Epidermal melanocyte (primary cell): ENCODE measurements at regions not wholly inside any gene's neighbourhood (a gene's known extent, or its start where the extent isn't known, plus 50 kb on each side); places are given as distances from the start of the nearest gene placed in this dataset.
"Not testable (repeated sequence)": the region's sequence is repeated elsewhere in the genome, so short reads cannot be mapped to it uniquely, and the experiment has no call there.

Experiments used
- DNase-seq: peaks from one replicate; pipeline ENCODE4 v3.0.0; 2011; ENCODE audit warnings: low spot score; ENCODE audit not compliant: insufficient read length

DNA sequence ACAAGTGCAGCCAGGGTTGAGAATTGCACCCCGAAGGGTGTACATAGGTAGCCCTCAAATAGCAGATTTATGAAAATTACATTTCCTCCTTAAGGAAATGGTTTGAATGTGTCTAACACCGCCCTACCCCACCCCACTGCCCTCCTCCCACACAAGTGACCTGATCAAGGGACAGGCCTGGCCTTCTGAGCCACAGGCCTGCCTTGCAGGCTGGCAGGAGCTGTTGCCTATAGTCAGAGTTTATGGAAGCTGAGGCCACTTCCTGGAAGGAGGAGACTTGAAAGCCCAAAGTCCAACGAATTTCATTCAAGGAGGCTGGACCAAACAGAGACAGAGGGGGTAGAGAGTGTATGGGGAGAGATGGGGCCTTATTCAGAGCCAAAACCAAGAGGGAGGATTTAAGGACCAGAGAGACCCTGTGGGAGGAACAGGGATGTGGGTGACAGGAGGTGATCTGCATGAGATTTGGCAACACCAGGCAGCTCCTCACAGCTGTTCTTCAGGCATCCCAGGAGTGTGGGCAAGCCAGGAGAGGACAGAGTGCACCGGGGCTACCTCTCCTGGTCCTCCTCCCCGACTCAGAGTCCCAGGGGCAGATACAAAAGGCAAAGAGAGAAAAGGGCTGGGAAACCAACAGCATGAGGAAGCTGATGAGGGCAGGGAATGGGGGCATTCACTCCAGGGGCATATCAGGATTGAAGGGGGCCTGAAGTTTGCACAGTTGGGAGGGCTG, 100.4 kb upstream of the HES1 start:
- DNase-seq = no peak

DNA sequence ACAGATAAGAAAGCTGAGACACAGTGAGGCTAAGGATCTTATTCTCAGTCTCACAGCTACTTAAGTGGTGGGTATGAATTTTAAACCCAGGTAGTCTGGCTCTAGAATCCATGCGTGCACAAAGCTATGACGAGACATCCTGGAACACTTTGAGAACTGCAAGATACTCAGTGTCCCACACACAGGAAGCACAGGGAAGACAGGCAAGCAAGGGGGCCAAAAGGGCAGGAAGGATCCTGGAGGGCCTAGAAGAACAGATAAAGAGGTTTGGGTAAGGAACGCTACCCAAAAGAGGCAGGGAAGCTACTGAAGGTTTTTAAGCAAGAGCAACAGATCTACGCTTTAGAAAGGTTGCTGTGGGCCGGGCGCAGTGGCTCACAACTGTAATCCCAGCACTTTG, 99.1 kb upstream of the HES1 start:
- DNase-seq = no peak

DNA sequence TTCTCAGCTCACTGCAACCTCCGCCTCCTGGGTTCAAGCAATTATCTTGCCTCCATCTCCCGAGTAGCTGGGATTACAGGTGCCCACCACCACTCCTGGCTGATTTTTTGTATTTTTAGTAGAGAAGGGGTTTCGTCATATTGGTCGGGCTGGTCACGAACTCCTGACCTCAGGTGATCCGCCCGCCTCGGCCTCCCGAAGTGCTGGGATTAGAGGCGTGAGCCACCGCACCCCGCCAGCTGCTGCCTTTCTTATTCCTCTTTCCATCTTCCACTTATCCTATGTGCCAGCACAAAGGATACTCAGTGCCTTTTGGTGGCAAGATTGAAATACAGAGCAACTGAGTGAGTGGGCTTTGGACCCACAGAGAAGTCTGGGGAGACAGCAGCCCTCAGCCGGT, 97.6 kb upstream of the HES1 start:
- DNase-seq = not testable (repeated sequence)

DNA sequence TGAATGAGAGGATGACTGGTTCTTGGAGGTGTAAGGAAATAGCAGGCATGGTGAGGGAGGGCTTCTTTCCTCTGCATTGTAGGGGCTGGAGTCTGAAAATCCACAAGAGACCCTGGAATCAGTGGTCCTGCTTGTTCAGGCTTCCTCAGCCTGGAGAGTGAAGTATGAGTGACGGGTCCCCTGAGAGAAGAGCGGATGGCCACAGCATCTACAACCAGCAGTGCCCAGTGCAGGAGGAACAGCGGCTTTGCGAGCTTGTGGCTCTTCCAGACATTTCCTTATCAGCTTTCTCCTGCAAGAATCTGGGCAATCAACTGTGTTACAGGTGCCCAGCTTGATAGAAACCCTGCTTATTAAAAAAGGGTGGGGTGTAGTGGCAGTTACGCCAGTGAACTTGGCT, 97.0 kb upstream of the HES1 start:
- DNase-seq = no peak

DNA sequence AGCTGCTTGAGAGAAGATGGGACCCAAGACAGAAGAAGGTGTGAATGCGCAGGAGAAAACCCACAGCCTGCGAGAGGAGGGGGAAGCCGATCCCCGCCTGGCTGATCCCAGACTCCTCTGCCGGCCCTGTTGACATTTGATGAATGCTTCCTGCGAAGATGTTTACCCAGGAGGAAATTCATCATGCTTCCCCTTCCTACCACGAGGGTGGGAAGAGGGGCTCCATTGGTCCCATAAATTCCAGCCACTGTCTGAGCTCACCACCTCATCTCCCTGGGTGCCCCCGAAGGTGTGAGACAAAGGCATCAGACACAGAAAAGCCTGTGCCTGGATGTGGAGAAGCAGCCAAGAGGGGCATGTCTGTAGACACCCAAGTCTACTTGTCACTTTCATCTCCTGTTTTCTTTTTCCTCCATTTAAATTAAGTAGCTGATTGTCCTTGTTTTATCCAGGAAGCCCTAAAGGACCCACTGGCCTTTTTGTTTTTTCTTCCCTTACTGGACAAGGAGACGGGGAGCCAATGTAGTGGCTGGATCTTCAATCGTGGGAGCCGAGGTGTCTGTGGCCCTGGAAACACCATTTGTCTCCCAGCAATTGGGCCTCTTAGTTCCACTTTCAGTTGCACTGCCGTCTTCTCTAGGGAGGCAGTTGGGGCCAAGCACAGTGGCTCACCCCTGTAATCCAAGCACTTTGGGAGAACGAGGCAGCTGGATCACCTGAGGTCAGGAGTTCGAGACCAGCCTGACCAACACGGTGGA, 95.3 kb upstream of the HES1 start:
- DNase-seq = no peak

DNA sequence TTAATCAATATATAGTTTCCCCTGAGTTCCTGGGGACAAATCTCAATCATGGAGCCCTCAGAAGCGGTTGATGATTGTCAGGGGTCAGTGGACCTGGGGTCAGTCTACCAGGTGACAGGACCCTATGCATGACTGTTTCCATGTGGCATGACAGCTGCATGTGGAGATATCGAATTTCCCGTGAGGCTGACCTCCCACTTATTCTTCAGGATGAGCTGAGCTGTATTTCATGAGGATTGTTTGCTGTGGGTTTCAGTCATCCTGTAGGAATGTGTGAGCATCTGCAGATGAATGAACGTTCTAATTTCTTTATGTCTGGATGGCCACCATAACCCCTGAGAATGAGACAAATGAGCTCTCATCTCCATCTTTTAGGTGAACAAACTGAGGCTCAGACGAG, 93.0 kb upstream of the HES1 start:
- no peak for DNase-seq

DNA sequence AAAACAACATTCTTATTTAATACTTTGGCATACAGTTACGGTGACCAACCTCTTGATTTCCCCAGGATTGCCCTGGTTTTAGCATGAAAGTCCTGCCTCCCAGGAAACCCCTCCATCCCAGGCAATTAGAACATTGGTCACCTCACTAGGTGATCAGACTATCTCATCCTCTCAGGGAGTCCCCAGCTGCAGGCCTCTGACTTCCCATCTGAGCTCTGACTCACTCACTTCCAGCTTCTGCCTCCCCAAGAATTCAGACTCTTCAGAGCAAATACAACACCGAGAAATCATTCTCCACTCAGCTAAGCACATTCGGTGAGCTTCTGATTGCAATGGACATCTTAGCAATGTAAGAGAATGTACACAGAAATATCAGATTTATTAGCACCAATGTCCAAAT, 92.4 kb upstream of the HES1 start:
- DNase-seq = no peak

DNA sequence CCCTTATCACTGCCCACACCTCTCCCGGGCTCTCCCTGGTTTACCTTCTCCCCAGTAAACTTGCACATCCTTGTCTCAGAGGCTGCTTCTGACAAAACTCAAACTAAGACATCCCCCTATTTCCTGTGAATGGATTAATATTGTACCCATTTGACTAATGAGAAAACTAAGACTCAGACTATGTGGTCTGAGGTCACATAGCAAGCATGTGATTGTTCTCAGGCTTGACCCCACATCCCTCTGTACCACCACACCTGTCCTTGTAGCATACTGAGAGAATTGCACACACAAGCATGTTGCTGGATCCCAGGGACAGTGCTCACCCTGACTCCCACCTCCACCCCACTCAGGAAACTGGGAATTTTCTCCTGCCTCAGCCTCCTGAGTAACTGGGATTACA, 90.7 kb upstream of the HES1 start:
- no peak for DNase-seq

DNA sequence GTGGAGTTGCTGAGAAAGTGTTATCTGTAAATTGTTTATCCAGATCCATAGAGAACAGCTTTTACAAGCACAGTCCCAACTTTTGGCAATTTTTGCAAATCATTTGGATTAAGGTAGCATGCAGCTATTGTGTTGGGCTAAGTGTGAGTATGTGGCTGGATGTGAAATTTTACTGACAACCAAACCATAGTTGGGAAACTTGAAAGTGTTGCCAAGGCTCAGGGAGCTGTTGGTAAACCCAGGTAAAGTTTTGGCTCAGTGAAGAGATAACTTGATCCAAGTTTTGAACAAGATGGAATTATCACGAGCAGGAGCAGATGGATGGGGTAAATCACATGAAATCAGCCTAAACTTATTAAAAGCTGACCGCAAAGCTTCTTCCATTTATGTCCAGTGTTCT, 90.0 kb upstream of the HES1 start:
- DNase-seq = no peak

DNA sequence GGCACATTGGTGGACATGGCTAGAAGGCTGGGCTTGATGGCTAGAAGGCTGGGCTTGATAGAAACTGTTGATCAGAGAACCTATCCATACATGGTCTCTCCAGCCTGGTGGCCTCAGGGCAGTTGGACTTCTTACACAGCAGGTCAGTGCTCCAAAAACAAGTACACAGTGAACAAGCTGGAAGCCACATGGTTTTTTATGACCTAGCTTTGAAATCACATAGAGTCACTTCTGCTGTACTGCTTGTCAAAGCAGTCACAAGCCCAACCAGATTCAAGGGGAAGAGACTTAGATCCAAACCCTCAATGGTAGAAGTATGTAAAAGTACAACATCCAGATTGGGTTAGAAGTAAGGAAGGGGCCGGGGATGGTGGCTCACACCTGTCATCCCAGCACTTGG, 89.4 kb upstream of the HES1 start:
- no peak for DNase-seq

DNA sequence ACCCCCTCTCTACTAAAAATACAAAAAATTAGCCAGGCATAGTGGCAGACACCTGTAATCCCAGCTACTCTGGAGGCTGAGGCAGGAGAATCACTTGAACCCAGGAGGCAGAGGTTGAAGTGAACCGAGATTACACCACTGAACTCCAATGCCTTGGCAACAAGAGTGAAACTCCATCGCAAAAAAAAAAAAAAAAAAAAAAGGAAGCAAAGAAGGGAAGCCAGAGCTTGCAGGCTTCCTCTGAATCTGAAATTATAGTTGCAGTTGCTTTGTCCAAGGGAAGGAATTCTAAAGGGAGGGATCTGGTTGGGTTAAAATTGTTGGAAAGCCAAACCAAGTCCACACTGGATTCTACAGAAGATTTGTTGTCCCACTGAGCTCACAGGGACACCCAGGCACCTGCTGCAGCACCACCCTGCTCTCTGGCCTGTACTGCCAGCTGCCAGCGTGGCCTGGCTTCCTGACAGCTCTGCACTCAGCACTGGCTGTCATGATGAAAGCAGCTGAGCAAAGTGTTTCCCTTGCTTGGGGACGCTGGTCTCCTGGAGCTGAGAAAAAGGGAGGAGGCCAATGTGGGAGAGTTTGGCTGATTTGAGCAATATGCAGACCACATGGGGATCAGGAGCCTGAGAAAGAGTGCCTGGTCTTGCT, 88.8 kb upstream of the HES1 start:
- peak; percentile 34 for DNase-seq

DNA sequence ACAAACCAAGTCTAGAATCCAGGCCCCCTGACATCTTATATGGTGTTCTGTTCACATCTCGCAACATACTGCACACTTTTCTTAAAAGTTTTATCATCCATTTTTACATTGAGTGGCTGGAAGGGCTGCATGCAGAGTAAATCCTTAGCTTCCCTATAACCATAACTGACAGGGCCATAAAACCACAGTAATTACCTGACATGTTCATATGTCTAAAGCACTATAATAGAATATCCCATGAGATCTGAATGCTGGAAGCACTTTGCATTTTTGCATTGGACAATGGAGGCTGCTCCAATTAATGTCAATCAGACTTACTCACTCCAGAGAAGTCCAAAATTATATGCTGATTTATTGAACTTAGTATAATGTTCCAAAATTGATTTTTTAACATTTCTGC, 86.6 kb upstream of the HES1 start:
- DNase-seq = no peak

DNA sequence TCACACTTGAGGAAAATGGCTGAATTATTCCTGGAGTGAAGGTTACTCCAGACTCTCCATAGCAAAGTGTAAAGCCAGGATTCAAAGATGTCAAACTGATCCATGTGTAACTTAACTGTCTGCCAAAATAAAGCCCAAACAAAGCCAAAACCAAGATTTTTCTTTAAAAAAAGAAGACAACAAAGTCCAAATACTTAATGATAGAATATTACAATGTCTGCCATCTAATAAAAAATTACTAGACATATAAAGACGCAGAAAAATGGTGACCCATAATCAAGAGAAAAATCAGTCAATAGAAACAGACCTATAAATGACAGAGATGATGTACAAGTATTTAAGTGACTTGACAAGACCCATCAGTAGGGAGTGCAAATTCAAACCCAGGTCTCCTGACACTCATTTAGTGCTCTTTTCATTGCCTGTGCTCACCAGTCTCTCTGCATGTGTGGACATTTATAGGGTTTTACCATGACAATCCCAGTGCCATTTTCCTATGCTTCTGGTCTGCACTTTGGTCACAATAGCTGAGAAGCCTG, 85.1 kb upstream of the HES1 start:
- DNase-seq = no peak

DNA sequence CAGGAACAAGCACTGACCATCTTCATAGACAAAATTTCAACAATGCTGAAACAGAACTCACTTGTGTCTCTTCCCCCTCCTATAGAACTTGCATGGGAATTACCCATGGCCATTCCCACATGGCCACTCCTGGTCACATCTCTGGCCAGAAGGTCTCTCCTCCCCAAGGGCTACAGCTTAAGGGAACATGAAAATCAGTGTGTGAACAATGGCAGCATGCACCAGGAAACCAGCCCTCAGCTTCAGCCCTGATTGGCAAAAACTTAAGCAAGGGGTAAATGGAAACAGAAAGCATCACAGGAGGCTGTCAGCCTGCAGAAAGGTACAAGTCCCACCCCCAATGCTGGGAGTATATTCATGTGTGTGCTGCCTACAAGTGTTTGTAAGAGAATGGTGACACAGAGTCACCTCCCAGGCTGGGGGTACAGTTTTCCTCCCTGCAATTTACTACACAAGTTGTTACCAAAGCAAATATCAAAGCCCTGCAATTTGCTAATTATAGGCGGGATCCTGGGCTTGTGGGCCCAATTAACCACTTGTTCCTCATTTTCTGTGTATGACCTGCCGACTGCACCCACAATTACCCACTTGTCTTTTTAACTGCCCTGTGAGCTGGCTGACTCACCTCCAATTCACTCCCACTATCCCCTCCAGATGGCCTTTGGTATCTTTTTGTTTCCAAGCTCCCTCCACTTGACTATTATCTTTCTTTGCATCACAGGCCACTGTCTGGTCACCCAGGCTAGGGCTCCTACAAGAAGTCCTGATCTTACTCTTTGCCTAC, 84.4 kb upstream of the HES1 start:
- DNase-seq = no peak

DNA sequence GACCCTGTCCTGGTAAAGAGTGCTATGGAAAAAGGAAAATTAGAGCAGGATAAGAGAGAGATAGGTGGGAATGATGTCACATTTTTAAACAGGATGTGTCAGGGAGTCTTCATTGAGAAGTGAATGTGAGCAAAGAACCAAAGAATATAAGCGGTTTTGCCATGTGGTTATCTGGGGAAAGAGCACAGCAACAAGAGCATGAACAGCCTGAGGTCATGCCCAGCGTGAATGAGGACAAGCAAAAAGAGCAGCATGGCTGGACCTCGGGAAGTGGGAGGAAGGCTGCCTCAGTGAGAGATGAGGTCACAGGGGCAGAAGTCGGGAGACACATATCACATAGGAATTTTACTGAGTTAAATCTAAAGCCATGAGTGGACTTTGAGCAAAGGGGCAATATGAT, 82.8 kb upstream of the HES1 start:
- no peak for DNase-seq

DNA sequence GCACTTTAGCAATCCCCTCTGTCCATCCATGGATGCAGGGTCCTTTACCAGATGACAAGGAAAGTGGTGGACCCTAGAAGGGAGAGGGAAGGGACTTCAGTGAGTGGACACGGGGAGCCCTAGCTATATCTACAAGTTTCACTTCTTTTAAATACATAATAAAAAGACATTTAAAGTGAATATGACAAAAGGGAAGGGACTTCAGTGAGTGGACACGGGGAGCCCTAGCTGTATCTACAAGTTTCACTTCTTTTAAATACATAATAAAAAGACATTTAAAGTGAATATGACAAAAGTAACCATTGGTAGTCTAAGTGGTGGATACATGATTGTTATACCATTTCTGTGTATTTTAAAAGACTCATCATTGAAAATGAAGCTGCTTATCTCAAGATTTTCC, 81.9 kb upstream of the HES1 start:
- no peak for DNase-seq

DNA sequence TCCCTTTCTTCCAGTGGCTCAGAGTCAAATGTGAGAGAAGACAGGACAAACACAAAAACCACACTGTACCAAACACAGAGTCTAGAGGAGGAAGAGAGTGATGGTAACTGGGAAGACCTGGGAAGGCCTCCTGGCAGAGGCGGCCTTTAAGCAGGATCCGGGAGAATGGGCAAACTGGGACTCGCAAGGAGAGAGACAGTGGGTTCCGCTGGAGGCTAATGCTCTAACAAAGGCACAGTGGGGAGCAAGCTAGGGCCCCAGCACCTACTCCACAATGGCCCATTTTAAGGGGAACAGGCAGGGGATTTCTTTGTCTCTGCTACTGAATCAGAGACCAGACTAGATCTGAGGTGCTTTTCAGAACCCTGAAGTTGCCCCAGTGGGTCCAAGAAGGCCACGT, 81.4 kb upstream of the HES1 start:
- no peak for DNase-seq

DNA sequence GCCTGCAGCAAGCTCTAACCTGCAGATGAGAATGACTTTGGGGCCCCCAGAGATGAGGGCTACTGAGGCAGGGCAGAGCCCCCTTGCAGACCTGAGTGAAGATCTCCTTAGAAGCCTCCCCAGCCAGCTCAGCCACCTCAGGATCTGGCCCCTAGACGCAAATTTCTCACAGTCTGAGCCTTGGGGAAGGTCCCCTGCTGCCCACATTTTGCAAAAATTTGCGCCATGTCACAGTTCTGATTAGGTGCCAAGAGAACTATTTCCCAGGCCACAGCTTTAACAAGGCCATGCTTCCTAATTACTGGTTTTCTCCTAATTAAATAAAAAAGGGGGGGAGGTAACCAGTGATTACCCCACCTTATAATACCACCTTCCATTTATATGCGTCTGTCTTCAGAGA, 81.0 kb upstream of the HES1 start:
- no peak for DNase-seq

DNA sequence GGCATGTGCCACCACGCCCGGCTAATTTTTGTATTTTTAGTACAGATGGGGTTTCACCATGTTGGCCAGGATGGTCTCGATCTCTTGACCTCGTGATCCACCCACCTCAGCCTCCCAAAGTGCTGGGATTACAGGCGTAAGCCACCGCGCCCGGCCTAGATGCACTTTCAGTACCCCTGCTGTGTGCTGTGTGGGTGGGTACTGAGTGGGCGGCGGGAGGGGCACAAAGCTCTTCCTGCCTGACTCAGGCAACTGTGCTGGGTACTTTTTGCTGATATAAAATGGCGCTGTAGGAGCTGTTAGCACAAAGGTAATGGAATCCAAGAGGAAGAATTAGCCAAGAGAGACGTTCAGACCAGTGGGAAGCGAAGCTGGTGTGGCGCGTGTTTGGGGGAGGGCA, 79.6 kb upstream of the HES1 start:
- DNase-seq = not testable (repeated sequence)

DNA sequence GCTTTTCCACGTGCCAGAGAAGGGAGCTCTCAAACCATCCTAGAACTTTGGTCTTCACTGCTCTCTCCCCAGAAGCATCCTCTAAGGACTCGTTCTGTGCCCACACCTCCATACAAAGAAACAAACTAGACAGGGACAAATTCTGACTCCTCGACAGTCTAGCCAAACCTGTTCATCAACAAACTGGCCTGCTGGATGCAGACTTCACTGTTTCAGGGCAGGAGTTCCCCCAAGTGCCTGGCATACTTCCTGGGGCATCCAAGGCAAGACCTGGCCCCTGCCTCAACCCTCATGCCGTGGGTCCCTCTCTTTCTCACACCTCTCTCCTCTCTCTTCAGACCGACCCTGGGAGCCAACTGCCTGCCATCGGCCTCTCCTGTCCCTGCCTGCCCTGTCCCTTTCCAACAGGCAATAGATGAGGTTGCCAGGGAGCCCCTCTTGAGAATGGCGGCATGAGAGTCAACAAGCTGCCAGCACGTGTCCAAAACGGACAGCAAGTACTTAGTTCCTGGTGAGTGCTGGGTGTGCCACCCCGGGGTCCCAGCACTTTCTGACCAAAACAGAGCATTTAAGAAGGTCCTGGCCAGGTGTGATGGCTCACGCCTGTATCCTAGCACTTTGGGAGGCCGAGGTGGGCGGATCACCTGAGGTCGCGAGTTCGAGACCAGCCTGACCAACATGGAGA, 79.1 kb upstream of the HES1 start:
- DNase-seq = no peak

DNA sequence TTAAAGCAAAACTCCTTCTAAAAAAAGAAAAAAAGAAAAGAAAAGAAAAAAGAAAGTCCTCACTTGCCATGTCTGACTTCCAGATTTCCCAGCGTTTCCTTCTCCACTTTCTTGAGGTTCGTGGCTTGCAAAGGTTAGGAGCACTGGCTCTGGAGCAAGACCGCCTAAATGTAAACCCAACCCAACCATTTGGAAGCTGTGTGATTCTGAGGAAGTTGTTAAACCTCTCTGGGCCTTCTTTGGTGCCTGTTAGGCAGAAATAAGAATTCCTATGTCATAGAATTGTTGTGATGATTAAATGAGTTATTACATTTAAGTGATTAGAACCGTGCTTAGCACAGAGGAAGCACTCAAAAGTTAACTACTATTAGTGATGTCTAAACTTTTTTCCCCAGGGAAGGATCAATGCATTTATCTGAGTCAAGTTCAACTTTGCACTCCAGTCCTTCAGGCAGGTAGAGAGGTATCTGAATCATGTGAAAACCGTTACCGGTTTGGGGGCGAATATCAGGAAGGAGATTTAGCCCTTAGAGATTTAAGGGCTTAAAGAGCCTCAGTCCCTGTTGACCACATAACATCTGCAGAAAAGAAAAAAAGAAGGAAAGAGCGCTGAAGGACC, 78.3 kb upstream of the HES1 start:
- no peak for DNase-seq
